ENCODE measurements at regions not wholly inside any gene's neighbourhood (a gene's known extent, or its start where the extent isn't known, plus 50 kb on each side); places are given as distances from the start of the nearest gene placed in this dataset.

DNA sequence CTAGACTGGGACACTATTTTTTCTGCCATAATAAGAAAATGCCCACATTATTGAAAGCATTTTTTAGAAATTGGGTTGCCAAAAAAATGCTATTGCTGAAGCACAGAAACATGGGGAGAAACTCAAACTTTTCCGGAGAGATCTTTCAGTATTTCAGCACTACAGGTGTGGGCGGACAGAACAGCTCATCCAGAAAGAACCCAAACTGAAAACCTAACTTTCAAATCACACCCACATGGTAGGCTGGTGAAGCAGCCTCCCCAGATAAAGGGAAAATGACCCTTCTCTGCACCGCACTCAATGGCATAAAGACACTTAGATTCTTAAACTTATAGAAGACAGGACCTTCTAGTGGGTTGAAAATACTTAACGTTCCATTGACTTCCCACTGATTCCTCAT lies 62.3 kb upstream of the TMPO start:
- TF ChIP-seq, protein P1, sequence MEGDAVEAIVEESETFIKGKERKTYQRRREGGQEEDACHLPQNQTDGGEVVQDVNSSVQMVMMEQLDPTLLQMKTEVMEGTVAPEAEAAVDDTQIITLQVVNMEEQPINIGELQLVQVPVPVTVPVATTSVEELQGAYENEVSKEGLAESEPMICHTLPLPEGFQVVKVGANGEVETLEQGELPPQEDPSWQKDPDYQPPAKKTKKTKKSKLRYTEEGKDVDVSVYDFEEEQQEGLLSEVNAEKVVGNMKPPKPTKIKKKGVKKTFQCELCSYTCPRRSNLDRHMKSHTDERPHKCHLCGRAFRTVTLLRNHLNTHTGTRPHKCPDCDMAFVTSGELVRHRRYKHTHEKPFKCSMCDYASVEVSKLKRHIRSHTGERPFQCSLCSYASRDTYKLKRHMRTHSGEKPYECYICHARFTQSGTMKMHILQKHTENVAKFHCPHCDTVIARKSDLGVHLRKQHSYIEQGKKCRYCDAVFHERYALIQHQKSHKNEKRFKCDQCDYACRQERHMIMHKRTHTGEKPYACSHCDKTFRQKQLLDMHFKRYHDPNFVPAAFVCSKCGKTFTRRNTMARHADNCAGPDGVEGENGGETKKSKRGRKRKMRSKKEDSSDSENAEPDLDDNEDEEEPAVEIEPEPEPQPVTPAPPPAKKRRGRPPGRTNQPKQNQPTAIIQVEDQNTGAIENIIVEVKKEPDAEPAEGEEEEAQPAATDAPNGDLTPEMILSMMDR (conservative IDR thresholded peaks at IDR 0.05; ENCODE audit: low read length): no peak
- TF ChIP-seq EZH2phosphoT487 (IDR thresholded peaks at IDR 0.05; ENCODE audit: borderline replicate concordance, low read depth, low read length): no peak
